KMS-11 (cell line): ENCODE measurements at regions not wholly inside any gene's neighbourhood (a gene's known extent, or its start where the extent isn't known, plus 50 kb on each side); places are given as distances from the start of the nearest gene placed in this dataset.

Experiments
- H2AFZ ChIP-seq: fragments of 200-600 bp; sonication (generic); 2 replicates; pipeline ENCODE4 v1.6.1; 2016; ENCODE audit warnings: antibody characterized with exemption, mixed run types, low read depth
- H3K27ac ChIP-seq: fragments of 200-600 bp; sonication (generic); 2 replicates; pipeline ENCODE4 v1.6.1; 2016; ENCODE audit warnings: mild to moderate bottlenecking, mixed run types
- H3K27me3 ChIP-seq: fragments of 200-600 bp; sonication (generic); 2 replicates; pipeline ENCODE4 v1.6.1; 2017; ENCODE audit warnings: mild to moderate bottlenecking, low read depth, mixed run types, moderate library complexity; ENCODE audit not compliant: insufficient read depth
- H3K36me3 ChIP-seq: fragments of 200-600 bp; sonication (generic); 2 replicates; pipeline ENCODE4 v1.6.1; 2017; ENCODE audit warnings: mild to moderate bottlenecking, mixed run types; ENCODE audit not compliant: insufficient read depth
- H3K4me1 ChIP-seq: fragments of 200-600 bp; sonication (generic); 2 replicates; pipeline ENCODE4 v1.6.1; 2016; ENCODE audit warnings: mild to moderate bottlenecking, low read depth, mixed run types; ENCODE audit not compliant: poor library complexity, severe bottlenecking
- H3K4me2 ChIP-seq: fragments of 200-600 bp; sonication (generic); 2 replicates; pipeline ENCODE4 v1.7.0; 2016; ENCODE audit warnings: mild to moderate bottlenecking, mixed run types
- H3K4me3 ChIP-seq: fragments of 200-600 bp; sonication (generic); IDR thresholded peaks from 2 replicates; pipeline ENCODE4 v1.6.1; 2017; ENCODE audit warnings: low read depth, low read length, mixed read lengths; ENCODE audit not compliant: insufficient read depth
- H3K79me2 ChIP-seq: fragments of 200-600 bp; sonication (generic); 2 replicates; pipeline ENCODE4 v1.6.1; 2016; ENCODE audit warnings: low read depth, mixed run types; ENCODE audit not compliant: insufficient read depth
- H3K9ac ChIP-seq: fragments of 200-600 bp; sonication (generic); 2 replicates; pipeline ENCODE4 v1.6.1; 2016; ENCODE audit warnings: mild to moderate bottlenecking, mixed run types
- H4K20me1 ChIP-seq: fragments of 200-600 bp; sonication (generic); 2 replicates; pipeline ENCODE4 v1.6.1; 2016; ENCODE audit warnings: mild to moderate bottlenecking, mixed run types; ENCODE audit not compliant: insufficient read depth
- CTCF ChIP-seq: fragments of 200-600 bp; sonication (generic); conservative IDR thresholded peaks from 2 replicates; pipeline ENCODE4 v1.6.1; 2017; ENCODE audit warnings: low read depth, mild to moderate bottlenecking, antibody characterized with exemption, low read length, moderate library complexity, mixed read lengths

DNA sequence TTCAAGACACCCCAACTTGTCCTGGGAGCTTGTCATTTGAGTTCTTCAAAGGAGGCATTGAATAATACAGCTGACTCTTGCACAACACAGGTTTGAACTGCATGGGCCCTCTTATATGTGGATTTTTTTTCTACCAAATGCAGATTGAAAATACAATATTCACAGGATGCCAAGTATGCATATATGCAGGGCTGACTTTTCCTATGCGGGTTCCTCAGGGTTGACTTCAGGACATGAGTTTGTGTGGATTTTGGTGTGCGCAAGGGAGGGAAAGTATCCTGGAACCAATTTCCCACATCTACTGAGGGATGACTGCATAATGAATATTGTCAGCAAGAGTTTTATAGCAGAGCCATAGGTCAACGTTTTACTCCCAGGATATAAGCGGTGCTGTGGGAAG lies 70.0 kb upstream of the RALY start:
- Histone ChIP-seq H3K27me3 (no peaks in the 10 kb centered on the region), H3K4me1 (peaks cover 13% of the 10 kb centered on the region), H3K4me3 (no peak overlapping the region), H3K36me3 (no peaks in the 10 kb centered on the region), H2AFZ (no peak overlapping the region), H3K27ac (no peak overlapping the region), H4K20me1 (no peaks in the 10 kb centered on the region), H3K9ac (no peak overlapping the region), H3K79me2 (no peaks in the 10 kb centered on the region), H3K4me2 (no peak overlapping the region)
- no peak for TF ChIP-seq CTCF

DNA sequence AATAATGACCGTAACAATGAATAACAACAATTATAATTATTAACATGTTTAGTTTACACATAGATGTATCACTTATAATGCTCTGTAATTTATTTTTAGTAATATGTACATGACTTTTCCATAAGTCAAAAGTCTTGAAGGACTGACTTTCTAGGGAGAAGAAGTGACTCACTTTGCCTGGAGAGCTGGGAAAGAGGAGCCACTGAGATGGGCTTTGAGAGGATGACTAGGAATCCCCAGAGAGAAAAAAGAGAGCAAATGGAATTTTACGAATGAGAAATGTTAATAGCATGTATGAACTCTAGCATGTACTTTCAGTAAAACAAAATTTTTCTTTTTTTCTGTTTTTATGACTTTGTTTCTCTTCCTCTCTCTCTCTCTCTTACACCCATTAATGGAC lies 67.8 kb upstream of the RALY start:
- TF ChIP-seq CTCF: no peak
- no peak overlapping the region for H2AFZ ChIP-seq
- H3K79me2 ChIP-seq: no peaks in the 10 kb centered on the region
- H3K9ac ChIP-seq: no peak overlapping the region
- no peak overlapping the region for H3K4me2 ChIP-seq
- no peaks in the 10 kb centered on the region for H3K36me3 ChIP-seq
- H3K27me3 ChIP-seq: no peaks in the 10 kb centered on the region
- H3K27ac ChIP-seq: no peak overlapping the region
- H4K20me1 ChIP-seq: no peaks in the 10 kb centered on the region
- H3K4me3 ChIP-seq: no peak overlapping the region
- no peaks in the 10 kb centered on the region for H3K4me1 ChIP-seq

DNA sequence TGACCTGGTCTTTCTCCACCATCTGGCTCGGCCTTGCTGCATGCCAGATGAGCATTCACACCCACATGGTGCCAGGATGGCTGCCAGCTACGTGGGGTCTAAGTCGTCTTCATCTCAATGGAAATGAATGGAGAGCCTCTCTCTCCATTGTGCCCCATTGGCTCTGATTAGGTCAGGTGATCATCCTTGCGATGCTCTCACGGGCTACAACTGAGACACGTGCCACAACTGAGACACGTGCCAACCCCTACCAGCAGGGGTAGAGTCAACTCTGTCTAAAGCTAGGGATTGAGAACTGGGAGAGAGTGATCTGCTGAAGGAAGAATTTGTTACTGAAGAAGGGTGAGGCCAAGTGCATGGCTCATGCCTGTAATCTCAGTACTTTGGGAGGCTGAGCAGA lies 67.3 kb upstream of the RALY start:
- Histone ChIP-seq H3K4me2 (no peak overlapping the region), H3K27ac (no peak overlapping the region), H2AFZ (no peak overlapping the region), H4K20me1 (no peaks in the 10 kb centered on the region), H3K27me3 (no peaks in the 10 kb centered on the region), H3K4me3 (no peak overlapping the region), H3K36me3 (no peaks in the 10 kb centered on the region), H3K4me1 (no peaks in the 10 kb centered on the region), H3K79me2 (no peaks in the 10 kb centered on the region), H3K9ac (no peak overlapping the region)
- TF ChIP-seq CTCF: no peak

DNA sequence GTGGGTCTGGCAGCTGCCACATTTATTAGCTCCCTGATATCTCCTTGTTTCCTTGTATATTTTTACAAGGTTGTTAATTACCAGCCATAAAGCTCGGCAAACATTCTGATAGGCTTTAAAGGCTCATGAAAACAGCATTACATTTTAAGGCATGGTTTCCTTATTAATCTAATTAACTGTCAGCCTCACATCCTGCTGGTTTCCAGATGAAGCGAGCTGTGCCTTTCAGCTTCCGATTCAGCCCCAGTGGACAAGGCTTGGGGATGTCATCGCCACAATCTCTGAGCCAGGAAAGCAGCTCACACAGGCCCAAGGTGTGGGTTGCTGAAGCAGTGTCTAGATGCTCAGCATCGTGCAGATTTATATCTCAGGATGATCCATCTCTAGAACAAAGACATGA lies 66.0 kb upstream of the RALY start:
- Histone ChIP-seq H4K20me1 (no peaks in the 10 kb centered on the region), H3K4me3 (no peak overlapping the region), H2AFZ (no peak overlapping the region), H3K4me1 (no peaks in the 10 kb centered on the region), H3K79me2 (no peaks in the 10 kb centered on the region), H3K36me3 (no peaks in the 10 kb centered on the region), H3K27me3 (no peaks in the 10 kb centered on the region), H3K4me2 (no peak overlapping the region), H3K9ac (no peak overlapping the region), H3K27ac (no peak overlapping the region)
- TF ChIP-seq CTCF: no peak

DNA sequence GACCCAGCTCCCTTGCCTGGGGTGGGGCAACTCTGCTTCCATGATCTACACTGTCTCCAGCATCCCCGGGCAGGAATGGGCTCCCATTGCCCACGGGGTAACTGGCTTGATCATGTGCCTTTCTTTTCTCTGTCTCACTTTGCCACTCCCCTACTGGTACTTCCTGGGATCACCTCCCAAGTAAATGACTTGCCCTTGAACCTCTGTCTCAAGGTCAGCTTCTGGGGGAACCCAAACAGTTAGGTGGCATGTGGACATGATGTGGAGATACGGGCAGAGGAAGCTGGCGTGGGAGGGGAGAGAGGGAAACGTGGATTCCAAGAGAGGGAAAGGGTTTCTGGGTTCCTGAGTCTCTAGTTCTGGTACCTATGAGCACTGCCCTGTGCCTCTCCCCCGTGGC lies 63.8 kb upstream of the RALY start:
- no peak overlapping the region for H2AFZ ChIP-seq
- H3K27me3 ChIP-seq: no peaks in the 10 kb centered on the region
- no peak for TF ChIP-seq CTCF
- no peaks in the 10 kb centered on the region for H4K20me1 ChIP-seq
- H3K4me3 ChIP-seq: no peak overlapping the region
- no peak overlapping the region for H3K4me2 ChIP-seq
- no peak overlapping the region for H3K9ac ChIP-seq
- H3K4me1 ChIP-seq: no peaks in the 10 kb centered on the region
- no peak overlapping the region for H3K27ac ChIP-seq
- H3K36me3 ChIP-seq: no peaks in the 10 kb centered on the region
- no peaks in the 10 kb centered on the region for H3K79me2 ChIP-seq
